Tibial nerve (tissue), 4 donors: ENCODE measurements at regions not wholly inside any gene's neighbourhood (a gene's known extent, or its start where the extent isn't known, plus 50 kb on each side); places are given as distances from the start of the nearest gene placed in this dataset.

Experiments used
- DNase-seq, 2 donors: peaks; one replicate each; pipeline ENCODE4 v3.0.0-alpha.2; 2019; ENCODE audit warnings: low spot score in 2 of 2
- H3K27ac ChIP-seq, 4 donors: fragments of 200-600 bp; sonication (generic) in 3 of 4; one replicate each; pipeline ENCODE4 v1.5.1; 2017 to 2019; ENCODE audit warnings: mild to moderate bottlenecking in 1 of 4
- H3K27me3 ChIP-seq, 2 donors: fragments of 200-600 bp; sonication (generic) in 1 of 2; one replicate each; pipeline versions ENCODE4 v1.5.1 to v1.6.0; 2017 to 2019
- H3K36me3 ChIP-seq, 3 donors: fragments of 200-600 bp; sonication (generic); one replicate each; pipeline ENCODE4 v1.5.1; 2018 to 2019
- H3K4me1 ChIP-seq, 4 donors: fragments of 200-600 bp; sonication (generic) in 3 of 4; one replicate each; pipeline ENCODE4 v1.5.1; 2017 to 2019
- H3K4me3 ChIP-seq, 4 donors: fragments of 200-600 bp; sonication (generic) in 3 of 4; one replicate each; pipeline ENCODE4 v1.5.1; 2017 to 2019; ENCODE audit warnings: mild to moderate bottlenecking in 1 of 4, moderate library complexity in 1 of 4
- H3K9me3 ChIP-seq, 4 donors: fragments of 200-600 bp; sonication (generic) in 3 of 4; one replicate each; pipeline ENCODE4 v1.5.1; 2017 to 2019
- CTCF ChIP-seq, 5 experiments: fragments of 200-600 bp in 3 of 5; fragments of 450-650 bp in 2 of 5; sonication (generic) in 3 of 5; IDR thresholded peaks; one replicate each; pipeline ENCODE4 v1.5.1; 2016 to 2019; ENCODE audit warnings: antibody characterized with exemption in 5 of 5, mild to moderate bottlenecking in 3 of 5, moderate library complexity in 2 of 5
- EP300 ChIP-seq, 2 donors: sonication (generic); formaldehyde crosslinking; IDR thresholded peaks; one replicate each; pipeline ENCODE4 v1.6.1; 2017; ENCODE audit warnings: antibody characterized with exemption in 2 of 2, mild to moderate bottlenecking in 1 of 2
- POLR2A ChIP-seq, 2 donors: fragments of 450-650 bp; IDR thresholded peaks; one replicate each; pipeline ENCODE4 v1.6.1; 2017; ENCODE audit warnings: antibody characterized with exemption in 2 of 2, mild to moderate bottlenecking in 2 of 2, moderate library complexity in 2 of 2
- WGBS, 2 donors: methylation state at CpG; one replicate each; pipeline ENCODE4 v1.1.5; 2018; 5-methylcytosine and 5-hydroxymethylcytosine counted together

GRCh38 chr5:172524573-172525021 lies 70.3 kb upstream of the SH3PXD2B start:
- WGBS, 2 donors: 88 to 94% methylated on average over 6 of the region's 6 CpGs
- peaks cover 0 to 28% (median 0%) of the 10 kb centered on the region in 4 donors for H3K9me3 ChIP-seq
- no peak overlapping the region for H3K4me3 ChIP-seq
- H3K4me1 ChIP-seq: no peaks in the 10 kb centered on the region
- no peak for DNase-seq
- H3K27me3 ChIP-seq: no peaks in the 10 kb centered on the region
- no peak overlapping the region for H3K27ac ChIP-seq
- H3K36me3 ChIP-seq: no peaks in the 10 kb centered on the region
- TF ChIP-seq CTCF (IDR thresholded peaks at IDR 0.05): no peak
- TF ChIP-seq EP300 (IDR thresholded peaks at IDR 0.05): no peak
- no peak for TF ChIP-seq POLR2A (IDR thresholded peaks at IDR 0.05)

GRCh38 chr5:172523146-172523745 lies 68.9 kb upstream of the SH3PXD2B start:
- H3K9me3 ChIP-seq: peaks cover 0 to 40% (median 0%) of the 10 kb centered on the region in 4 donors
- no peak for DNase-seq
- 87% methylated on average over 6 of the region's 6 CpGs for WGBS, 2 donors
- H3K27ac ChIP-seq: no peak overlapping the region
- H3K4me1 ChIP-seq: no peaks in the 10 kb centered on the region
- no peaks in the 10 kb centered on the region for H3K27me3 ChIP-seq
- no peaks in the 10 kb centered on the region for H3K36me3 ChIP-seq
- TF ChIP-seq POLR2A (IDR thresholded peaks at IDR 0.05) (no peak), EP300 (IDR thresholded peaks at IDR 0.05) (no peak), CTCF (IDR thresholded peaks at IDR 0.05) (no peak)
- H3K4me3 ChIP-seq: no peak overlapping the region

GRCh38 chr5:172521338-172521932 lies 67.1 kb upstream of the SH3PXD2B start:
- TF ChIP-seq CTCF (IDR thresholded peaks at IDR 0.05) (no peak), POLR2A (IDR thresholded peaks at IDR 0.05) (no peak), EP300 (IDR thresholded peaks at IDR 0.05) (no peak)
- H3K27me3 ChIP-seq: no peaks in the 10 kb centered on the region
- H3K4me1 ChIP-seq: no peaks in the 10 kb centered on the region
- DNase-seq: no peak
- peaks cover 0 to 44% (median 0%) of the 10 kb centered on the region in 4 donors for H3K9me3 ChIP-seq
- no peaks in the 10 kb centered on the region for H3K36me3 ChIP-seq
- no peak overlapping the region for H3K27ac ChIP-seq
- no peak overlapping the region for H3K4me3 ChIP-seq
- 78 to 81% methylated on average over 3 of the region's 3 CpGs for WGBS, 2 donors

- no peak overlapping the region for H3K4me3 ChIP-seq
- H3K27ac ChIP-seq: no peak overlapping the region
- peaks cover 0 to 29% (median 11%) of the 10 kb centered on the region in 4 donors for H3K9me3 ChIP-seq
- TF ChIP-seq CTCF (IDR thresholded peaks at IDR 0.05) (no peak), POLR2A (IDR thresholded peaks at IDR 0.05) (no peak), EP300 (IDR thresholded peaks at IDR 0.05) (no peak)
- no peaks in the 10 kb centered on the region for H3K27me3 ChIP-seq
- H3K36me3 ChIP-seq: no peaks in the 10 kb centered on the region
- no peak for DNase-seq
- H3K4me1 ChIP-seq: no peaks in the 10 kb centered on the region
These were observed 57.6 kb upstream of the SH3PXD2B start for GRCh38 chr5:172511952-172512351.

- TF ChIP-seq EP300 (IDR thresholded peaks at IDR 0.05): peak in 1 of 2 donors; percentile 33
- no peak for TF ChIP-seq POLR2A (IDR thresholded peaks at IDR 0.05)
- no peak for TF ChIP-seq CTCF (IDR thresholded peaks at IDR 0.05)
- WGBS, 2 donors: 62 to 67% methylated on average over 8 of the region's 8 CpGs
- Histone ChIP-seq H3K27me3 (no peaks in the 10 kb centered on the region), H3K4me3 (no peak overlapping the region), H3K4me1 (peaks cover 0 to 12% (median 3%) of the 10 kb centered on the region in 4 donors), H3K27ac (peak overlapping the region in 1 of 4 donors; percentile 26), H3K36me3 (no peaks in the 10 kb centered on the region), H3K9me3 (peaks cover 0 to 29% (median 11%) of the 10 kb centered on the region in 4 donors)
- DNase-seq: peak in 1 of 2 donors; percentile 5
These were observed 55.1 kb upstream of the SH3PXD2B start for GRCh38 chr5:172509405-172509781.
